ENCODE measurements at regions not wholly inside any gene's neighbourhood (a gene's known extent, or its start where the extent isn't known, plus 50 kb on each side); places are given as distances from the start of the nearest gene placed in this dataset.

GRCh38 chr5:160903551-160903950, 51.5 kb upstream of the ATP10B start:
- Histone ChIP-seq H3K27me3 (peaks cover 0 to 5% (median 0%) of the 10 kb centered on the region in 9 donors), H3K4me1 (no peaks in the 10 kb centered on the region), H3K36me3 (no peaks in the 10 kb centered on the region), H3K4me3 (no peak overlapping the region), H3K27ac (no peak overlapping the region), H3K9me3 (no peaks in the 10 kb centered on the region)
- no peak for ATAC-seq
- intact Hi-C loops (cut with DNase I): no loop called here
- WGBS, 4 donors: 0 to 17% (median 11%) methylated on average over 1 of the region's 1 CpG
- no peak for DNase-seq
- TF ChIP-seq CTCF (IDR thresholded peaks at IDR 0.05) (no peak), POLR2A (IDR thresholded peaks at IDR 0.05) (no peak)

- DNase-seq (no peak), ATAC-seq (no peak)
- H3K4me3 ChIP-seq: no peak overlapping the region
- H3K27ac ChIP-seq: no peak overlapping the region
- intact Hi-C loops (cut with DNase I): no loop called here
- H3K36me3 ChIP-seq: no peaks in the 10 kb centered on the region
- H3K9me3 ChIP-seq: peaks cover 0 to under 1% (median 0%) of the 10 kb centered on the region in 12 donors
- WGBS, 4 donors: 39 to 56% (median 48%) methylated on average over 3 of the region's 3 CpGs
- no peak for TF ChIP-seq POLR2A (IDR thresholded peaks at IDR 0.05)
- TF ChIP-seq CTCF (IDR thresholded peaks at IDR 0.05): no peak
- H3K4me1 ChIP-seq: no peaks in the 10 kb centered on the region
- H3K27me3 ChIP-seq: peaks cover 0 to 5% (median 0%) of the 10 kb centered on the region in 9 donors
Measured at GRCh38 chr5:160903076-160903475, 51.1 kb upstream of the ATP10B start.
